ACC112 (cell line): ENCODE measurements at regions not wholly inside any gene's neighbourhood (a gene's known extent, or its start where the extent isn't known, plus 50 kb on each side); places are given as distances from the start of the nearest gene placed in this dataset.
A peak's percentile ranks its signal among the peaks of the same experiment; 100 is the strongest.
"Not testable (repeated sequence)": the region's sequence is repeated elsewhere in the genome, so short reads cannot be mapped to it uniquely, and the experiment has no call there.

Experiments
- H2AFZ ChIP-seq: fragments of 200-600 bp; sonication (generic); one replicate; pipeline ENCODE4 v1.6.0; 2017; ENCODE audit warnings: antibody characterized with exemption, low read length; ENCODE audit not compliant: unreplicated experiment
- H3K27ac ChIP-seq: fragments of 200-600 bp; sonication (generic); 2 replicates; pipeline ENCODE4 v1.5.1; 2014; ENCODE audit warnings: low read depth, mild to moderate bottlenecking, antibody characterized with exemption, low read length, moderate library complexity
- H3K27me3 ChIP-seq: fragments of 200-600 bp; sonication (generic); 2 replicates; pipeline ENCODE4 v1.6.1; 2014; ENCODE audit warnings: mild to moderate bottlenecking, antibody characterized with exemption, low read length, moderate library complexity, mixed read lengths; ENCODE audit not compliant: insufficient read depth
- H3K36me3 ChIP-seq: fragments of 200-600 bp; sonication (generic); 2 replicates; pipeline ENCODE4 v1.6.1; 2016; ENCODE audit warnings: mild to moderate bottlenecking, antibody characterized with exemption, low read length, moderate library complexity, mixed read lengths; ENCODE audit not compliant: insufficient read depth
- H3K4me1 ChIP-seq: fragments of 200-600 bp; sonication (generic); one replicate; pipeline ENCODE4 v1.6.1; 2016; ENCODE audit warnings: low read length, mixed read lengths; ENCODE audit not compliant: insufficient read depth, unreplicated experiment, control insufficient read depth
- H3K4me3 ChIP-seq: fragments of 200-600 bp; sonication (generic); 2 replicates; pipeline ENCODE4 v1.5.1; 2014; ENCODE audit warnings: mild to moderate bottlenecking, low read depth, low read length
- H3K79me2 ChIP-seq: fragments of 200-600 bp; sonication (generic); one replicate; pipeline ENCODE4 v1.6.0; 2016; ENCODE audit warnings: low read length; ENCODE audit not compliant: control insufficient read depth, unreplicated experiment, insufficient read depth

- Histone ChIP-seq H3K27ac (peak overlapping the region; percentile 95), H3K4me1 (peaks cover 10% of the 10 kb centered on the region), H3K79me2 (no peaks in the 10 kb centered on the region), H3K4me3 (peak overlapping the region; percentile 47; the same call in 1 of the 2 replicates), H2AFZ (no peak overlapping the region), H3K36me3 (no peaks in the 10 kb centered on the region), H3K27me3 (no peaks in the 10 kb centered on the region)
Measured at GRCh38 chr16:29198731-29199521, 207.6 kb downstream of the NPIPB11 start.

- H3K27me3 ChIP-seq = no peaks in the 10 kb centered on the region
- no peak overlapping the region for H3K27ac ChIP-seq
- peaks cover 10% of the 10 kb centered on the region for H3K4me1 ChIP-seq
- no peaks in the 10 kb centered on the region for H3K79me2 ChIP-seq
- H3K4me3 ChIP-seq = no peak overlapping the region
- H2AFZ ChIP-seq = no peak overlapping the region
- no peaks in the 10 kb centered on the region for H3K36me3 ChIP-seq
Measured at GRCh38 chr16:29198231-29198630, 208.3 kb downstream of the NPIPB11 start.

- not testable (repeated sequence) for H3K36me3 ChIP-seq, H3K27me3 ChIP-seq, H2AFZ ChIP-seq, H3K4me1 ChIP-seq, H3K27ac ChIP-seq, H3K79me2 ChIP-seq, H3K4me3 ChIP-seq
Measured at GRCh38 chr16:29197494-29198100, 208.9 kb downstream of the NPIPB11 start.

- not testable (repeated sequence) for H3K27ac ChIP-seq, H3K27me3 ChIP-seq, H3K4me3 ChIP-seq, H3K36me3 ChIP-seq, H2AFZ ChIP-seq, H3K79me2 ChIP-seq, H3K4me1 ChIP-seq
Measured at GRCh38 chr16:29196746-29197145, 209.8 kb downstream of the NPIPB11 start.

- H3K4me3 ChIP-seq = peak overlapping the region; percentile 75
- not testable (repeated sequence) for H3K36me3 ChIP-seq, H3K27me3 ChIP-seq, H3K79me2 ChIP-seq, H3K4me1 ChIP-seq
- H2AFZ ChIP-seq = peak overlapping the region; percentile 50
- peak overlapping the region; percentile 83 for H3K27ac ChIP-seq
Measured at GRCh38 chr16:29195116-29195872, 210.4 kb downstream of the LAT start.

- not testable (repeated sequence) for H2AFZ ChIP-seq, H3K4me1 ChIP-seq, H3K36me3 ChIP-seq, H3K4me3 ChIP-seq, H3K79me2 ChIP-seq, H3K27ac ChIP-seq, H3K27me3 ChIP-seq
Measured at GRCh38 chr16:29194185-29194844, 209.5 kb downstream of the LAT start.

- H3K79me2 ChIP-seq, H3K36me3 ChIP-seq, H3K4me3 ChIP-seq, H3K27ac ChIP-seq, H3K4me1 ChIP-seq, H3K27me3 ChIP-seq, H2AFZ ChIP-seq: not testable (repeated sequence)
Measured at GRCh38 chr16:29193634-29194033, 208.8 kb downstream of the LAT start.

- H3K4me3 ChIP-seq, H2AFZ ChIP-seq, H3K27me3 ChIP-seq, H3K79me2 ChIP-seq, H3K27ac ChIP-seq, H3K4me1 ChIP-seq, H3K36me3 ChIP-seq: not testable (repeated sequence)
Measured at GRCh38 chr16:29193248-29193574, 208.4 kb downstream of the LAT start.

GRCh38 chr16:29192329-29193247 is 207.7 kb downstream of the LAT start:
- H3K4me3 ChIP-seq = no peak overlapping the region
- H3K27me3 ChIP-seq = no peaks in the 10 kb centered on the region
- no peak overlapping the region for H3K27ac ChIP-seq
- no peaks in the 10 kb centered on the region for H3K79me2 ChIP-seq
- no peaks in the 10 kb centered on the region for H3K36me3 ChIP-seq
- no peak overlapping the region for H2AFZ ChIP-seq
- H3K4me1 ChIP-seq = no peaks in the 10 kb centered on the region

- not testable (repeated sequence) for H3K4me3 ChIP-seq
Measured at GRCh38 chr16:29191636-29192180, 206.9 kb downstream of the LAT start.

More at GRCh38 chr16:29191636-29192180, 206.9 kb downstream of the LAT start:
- H3K79me2 ChIP-seq, H3K27me3 ChIP-seq, H3K4me1 ChIP-seq, H3K36me3 ChIP-seq, H2AFZ ChIP-seq, H3K27ac ChIP-seq: not testable (repeated sequence)
